PC-3 (cell line): ENCODE measurements at regions not wholly inside any gene's neighbourhood (a gene's known extent, or its start where the extent isn't known, plus 50 kb on each side); places are given as distances from the start of the nearest gene placed in this dataset.

Experiments
- ATAC-seq: fragments of 200-7000 bp; cut with Tn5 transposase; 2 replicates; pipeline ENCODE4 v1.9.1; 2020; ENCODE audit warnings: mild to moderate bottlenecking, moderate library complexity
- BruUV-seq: library from RNA; stranded (reverse); fragments of 400-500 nt; replicated peaks from 2 replicates; lab custom pipeline; 2021; lab: Mats Ljungman, UMichigan
- CTCF ChIA-PET: fragments of 300-600 bp; sonication (Branson Sonifier 250); formaldehyde crosslinking; loops from one replicate; lab custom pipeline; 2022; ENCODE audit warnings: antibody characterized with exemption; lab: Charles Lee
- POLR2A ChIA-PET: fragments of 300-600 bp; sonication (Branson Sonifier 250); formaldehyde crosslinking; loops from one replicate; lab custom pipeline; 2022; ENCODE audit warnings: antibody characterized with exemption; ENCODE audit not compliant: unreplicated experiment; lab: Charles Lee
- DNase-seq: peaks from one replicate; pipeline ENCODE4 v3.0.0-alpha.2; 2015
- H2AFZ ChIP-seq: fragments of 300-600 bp; sonication (generic); 2 replicates; pipeline ENCODE4 v1.6.0; 2016; ENCODE audit warnings: antibody characterized with exemption, low read length
- H3F3A ChIP-seq: fragments of 300-600 bp; sonication (generic); one replicate; pipeline ENCODE4 v1.6.0; 2017; ENCODE audit warnings: antibody characterized with exemption, low read length, control low read depth, mild to moderate bottlenecking; ENCODE audit not compliant: unreplicated experiment
- H3K27ac ChIP-seq: fragments of 300-600 bp; sonication (generic); 2 replicates; pipeline ENCODE4 v1.5.1; 2016; ENCODE audit warnings: mild to moderate bottlenecking, low read length
- H3K27me3 ChIP-seq: fragments of 300-600 bp; sonication (generic); 2 replicates; pipeline ENCODE4 v1.6.1; 2016; ENCODE audit warnings: low read length, mixed read lengths
- H3K36me3 ChIP-seq: fragments of 300-600 bp; sonication (generic); 2 replicates; pipeline ENCODE4 v1.6.1; 2016; ENCODE audit warnings: low read depth, mixed run types, low read length, mixed read lengths
- H3K4me1 ChIP-seq: fragments of 300-600 bp; sonication (generic); 2 replicates; pipeline ENCODE4 v1.5.1; 2016; ENCODE audit warnings: low read length; ENCODE audit not compliant: insufficient read depth
- H3K4me2 ChIP-seq: fragments of 300-600 bp; sonication (generic); 2 replicates; pipeline ENCODE4 v1.6.0; 2016; ENCODE audit warnings: low read length
- H3K4me3 ChIP-seq: fragments of 300-600 bp; sonication (generic); 2 replicates; pipeline ENCODE4 v1.5.1; 2016; ENCODE audit warnings: mild to moderate bottlenecking, low read length, mixed read lengths
- H3K79me2 ChIP-seq: fragments of 300-600 bp; sonication (generic); 2 replicates; pipeline ENCODE4 v1.6.1; 2017; ENCODE audit warnings: low read length, mixed read lengths
- H3K9ac ChIP-seq: fragments of 300-600 bp; sonication (generic); 2 replicates; pipeline ENCODE4 v1.6.0; 2016; ENCODE audit warnings: mild to moderate bottlenecking, low read length
- H3K9me2 ChIP-seq: fragments of 300-600 bp; sonication (generic); replicated peaks from 2 replicates; pipeline ENCODE4 v1.6.1; 2016; ENCODE audit warnings: mixed run types, low read length, mixed read lengths
- H3K9me3 ChIP-seq: fragments of 300-600 bp; sonication (generic); 2 replicates; pipeline ENCODE4 v1.6.1; 2016; ENCODE audit warnings: low read length, mixed read lengths
- H4K20me1 ChIP-seq: fragments of 300-600 bp; sonication (generic); 2 replicates; pipeline ENCODE4 v1.6.1; 2016; ENCODE audit warnings: low read length, mixed read lengths
- EZH2 ChIP-seq: fragments of 300-600 bp; sonication (generic); IDR thresholded peaks from one replicate; pipeline ENCODE4 v1.6.1; 2017; ENCODE audit warnings: antibody characterized with exemption, mild to moderate bottlenecking, low read length; ENCODE audit not compliant: unreplicated experiment
- EZH2phosphoT487 ChIP-seq: fragments of 300-600 bp; sonication (generic); IDR thresholded peaks from 2 replicates; pipeline ENCODE4 v1.6.1; 2018; ENCODE audit warnings: mild to moderate bottlenecking, antibody characterized with exemption, low read length, borderline replicate concordance
- intact Hi-C: fragments of 100-400 bp; cut with micrococcal nuclease; formaldehyde crosslinking; loops from 2 replicates; pipeline ENCODE4 v1.9.0; 2023
- TF ChIP-seq, protein P1 (sequence below): fragments of 300-600 bp; sonication (generic); conservative IDR thresholded peaks from 2 replicates; pipeline ENCODE4 v1.5.1; 2017; ENCODE audit warnings: antibody characterized with exemption, low read depth, mild to moderate bottlenecking, low read length

DNA sequence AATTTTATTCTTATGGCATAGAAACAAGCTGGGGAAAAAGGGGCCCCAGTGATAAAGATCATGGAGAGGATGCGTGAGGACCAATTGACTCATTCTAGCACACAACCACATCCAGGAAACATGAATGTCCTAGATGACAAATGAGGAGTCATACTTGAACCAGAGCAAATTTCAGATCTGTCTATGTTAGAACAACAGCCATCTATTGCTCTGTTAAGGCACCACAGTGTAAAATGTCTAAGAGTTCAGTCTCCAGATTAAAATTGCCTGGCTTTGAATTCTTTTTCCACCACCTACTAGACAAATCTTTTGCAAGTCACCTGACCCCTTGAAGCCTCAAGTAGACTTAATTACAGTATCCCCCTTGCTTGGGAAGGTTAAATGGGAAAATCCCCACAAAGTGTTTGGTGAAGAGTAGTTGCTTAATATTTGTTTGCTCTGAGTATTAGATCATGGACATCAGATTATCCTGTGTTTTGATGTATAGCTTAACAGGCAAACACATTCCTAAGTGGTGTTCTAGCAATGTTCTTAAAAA, 258.7 kb upstream of the TGFBR2 start:
- POLR2A ChIA-PET: interaction anchor here (0.5 to 0.7 kb wide), 4 partner anchors 24 to 732 kb away, joined by 3 read pairs; no protein-coding TSS in a partner anchor

DNA sequence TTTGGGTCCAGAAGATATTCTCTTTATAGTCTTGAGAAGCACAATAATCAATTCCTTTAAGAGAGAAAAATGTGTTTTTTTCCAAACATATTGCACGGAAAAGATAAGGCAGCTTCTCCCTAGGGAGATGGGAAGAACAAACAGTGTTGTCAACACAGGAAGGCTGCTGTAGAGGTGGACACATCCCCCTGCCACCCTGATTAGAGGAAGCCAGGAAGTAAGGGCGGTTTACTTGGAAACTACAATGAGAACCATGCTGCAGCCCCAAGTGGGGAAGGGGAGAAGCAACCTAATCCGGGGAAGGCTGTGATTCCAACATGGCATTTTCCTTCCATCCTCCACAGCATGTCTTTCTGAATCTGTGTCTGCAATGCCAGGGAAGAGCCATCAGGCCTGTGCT, 256.9 kb upstream of the TGFBR2 start:
- ATAC-seq: no peak
- H3K4me1 ChIP-seq: peaks cover 88% of the 10 kb centered on the region
- DNase-seq: no peak
- no peaks in the 10 kb centered on the region for H3K9me3 ChIP-seq
- no peaks in the 10 kb centered on the region for H3K36me3 ChIP-seq
- ChIA-PET CTCF (no interaction called here), POLR2A (no interaction called here)
- BruUV-seq: no TSS peak
- no peaks in the 10 kb centered on the region for H3K79me2 ChIP-seq
- H3K4me2 ChIP-seq: no peak overlapping the region
- TF ChIP-seq EZH2phosphoT487 (no peak), EZH2 (no peak)
- TF ChIP-seq, protein P1, sequence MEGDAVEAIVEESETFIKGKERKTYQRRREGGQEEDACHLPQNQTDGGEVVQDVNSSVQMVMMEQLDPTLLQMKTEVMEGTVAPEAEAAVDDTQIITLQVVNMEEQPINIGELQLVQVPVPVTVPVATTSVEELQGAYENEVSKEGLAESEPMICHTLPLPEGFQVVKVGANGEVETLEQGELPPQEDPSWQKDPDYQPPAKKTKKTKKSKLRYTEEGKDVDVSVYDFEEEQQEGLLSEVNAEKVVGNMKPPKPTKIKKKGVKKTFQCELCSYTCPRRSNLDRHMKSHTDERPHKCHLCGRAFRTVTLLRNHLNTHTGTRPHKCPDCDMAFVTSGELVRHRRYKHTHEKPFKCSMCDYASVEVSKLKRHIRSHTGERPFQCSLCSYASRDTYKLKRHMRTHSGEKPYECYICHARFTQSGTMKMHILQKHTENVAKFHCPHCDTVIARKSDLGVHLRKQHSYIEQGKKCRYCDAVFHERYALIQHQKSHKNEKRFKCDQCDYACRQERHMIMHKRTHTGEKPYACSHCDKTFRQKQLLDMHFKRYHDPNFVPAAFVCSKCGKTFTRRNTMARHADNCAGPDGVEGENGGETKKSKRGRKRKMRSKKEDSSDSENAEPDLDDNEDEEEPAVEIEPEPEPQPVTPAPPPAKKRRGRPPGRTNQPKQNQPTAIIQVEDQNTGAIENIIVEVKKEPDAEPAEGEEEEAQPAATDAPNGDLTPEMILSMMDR: no peak
- no peak overlapping the region for H3K9ac ChIP-seq
- no peak overlapping the region for H2AFZ ChIP-seq
- H3K27ac ChIP-seq: peak overlapping the region; percentile 98
- H3K9me2 ChIP-seq: no peaks in the 10 kb centered on the region
- H3K4me3 ChIP-seq: no peak overlapping the region
- H3K27me3 ChIP-seq: no peaks in the 10 kb centered on the region
- intact Hi-C loops: no loop called here
- H3F3A ChIP-seq: peaks cover 8% of the 10 kb centered on the region
- H4K20me1 ChIP-seq: no peaks in the 10 kb centered on the region

More for the DNA sequence above, 258.7 kb upstream of the TGFBR2 start:
- no peaks in the 10 kb centered on the region for H3K79me2 ChIP-seq
- H3K9me2 ChIP-seq: no peaks in the 10 kb centered on the region
- no peak overlapping the region; the same call in 1 of the 2 replicates for H2AFZ ChIP-seq
- H3K4me1 ChIP-seq: peaks cover 89% of the 10 kb centered on the region
- no TSS peak for BruUV-seq
- H3F3A ChIP-seq: peaks cover 20% of the 10 kb centered on the region
- H3K27me3 ChIP-seq: no peaks in the 10 kb centered on the region
- TF ChIP-seq, protein P1: no peak
- TF ChIP-seq EZH2phosphoT487 (no peak), EZH2 (no peak)
- peak; percentile 96 for DNase-seq
- peak; percentile 67 for ATAC-seq
- peak overlapping the region; percentile 81 for H3K9ac ChIP-seq
- no peaks in the 10 kb centered on the region for H3K9me3 ChIP-seq
- intact Hi-C loops: loop anchor here (1.0 to 2.0 kb wide), 2 partner anchors 61 to 250 kb away; no protein-coding TSS in a partner anchor
- peak overlapping the region; percentile 72 for H3K4me2 ChIP-seq
- no peaks in the 10 kb centered on the region for H3K36me3 ChIP-seq
- H4K20me1 ChIP-seq: no peaks in the 10 kb centered on the region
- CTCF ChIA-PET: interaction anchor here (1.2 kb wide), 1 partner anchor 148 kb away, joined by 4 read pairs; no protein-coding TSS in a partner anchor
- peak overlapping the region; percentile 10; the same call in 1 of the 2 replicates for H3K4me3 ChIP-seq
- H3K27ac ChIP-seq: peak overlapping the region; percentile 98

DNA sequence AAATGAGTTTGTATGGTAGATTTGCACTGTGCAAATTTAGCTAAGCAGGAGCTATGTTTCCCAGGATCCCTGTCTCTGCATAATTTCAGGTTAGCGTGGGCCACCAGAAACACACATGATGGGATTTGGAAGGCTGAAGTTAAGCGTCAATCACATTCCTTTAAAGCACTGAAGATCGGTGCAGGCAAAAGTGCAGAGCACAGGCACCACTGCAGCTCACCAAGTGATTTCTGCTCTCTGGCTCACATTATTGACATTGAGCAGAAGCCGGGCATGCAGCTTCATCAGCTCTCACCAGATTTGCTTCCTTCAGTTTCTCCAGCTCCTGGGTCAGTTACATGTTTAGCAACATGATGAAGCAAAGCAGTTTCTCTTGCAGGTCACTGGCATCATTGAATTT, 256.4 kb upstream of the TGFBR2 start:
- ATAC-seq (no peak), DNase-seq (no peak)
- Histone ChIP-seq H3K27me3 (no peaks in the 10 kb centered on the region), H3K9ac (no peak overlapping the region; the same call in 1 of the 2 replicates), H3K27ac (0 out of 2 replicates have a peak overlapping the region, but pooled peaks have one; percentile 98), H3K36me3 (no peaks in the 10 kb centered on the region), H2AFZ (no peak overlapping the region), H3K4me2 (no peak overlapping the region), H3K9me2 (no peaks in the 10 kb centered on the region), H4K20me1 (no peaks in the 10 kb centered on the region), H3F3A (peaks cover 8% of the 10 kb centered on the region), H3K4me1 (peaks cover 89% of the 10 kb centered on the region), H3K79me2 (no peaks in the 10 kb centered on the region), H3K9me3 (no peaks in the 10 kb centered on the region), H3K4me3 (no peak overlapping the region)
- intact Hi-C loops: loop anchor here (10.0 kb wide), 1 partner anchor 305 kb away; no protein-coding TSS in a partner anchor
- no TSS peak for BruUV-seq
- TF ChIP-seq, protein P1: no peak
- no peak for TF ChIP-seq EZH2
- no peak for TF ChIP-seq EZH2phosphoT487
- ChIA-PET POLR2A (no interaction called here), CTCF (interaction anchor here (0.6 kb wide), 1 partner anchor 343 kb away, joined by 3 read pairs; no protein-coding TSS in a partner anchor)
